GM03348 (cell line): ENCODE measurements at regions not wholly inside any gene's neighbourhood (a gene's known extent, or its start where the extent isn't known, plus 50 kb on each side); places are given as distances from the start of the nearest gene placed in this dataset.

Experiments
- DNase-seq: peaks from one replicate; pipeline ENCODE4 v3.0.0; 2012; ENCODE audit warnings: low spot score

GRCh38 chr13:105213512-105213911 lies 1322.0 kb downstream of the EFNB2 start:
- no peak for DNase-seq

GRCh38 chr13:105207572-105208293 lies 1327.7 kb downstream of the EFNB2 start:
- DNase-seq, result no peak

- DNase-seq, result no peak
Measured at GRCh38 chr13:105202354-105202753, 1333.1 kb downstream of the EFNB2 start.

GRCh38 chr13:105201351-105201750 lies 1334.1 kb downstream of the EFNB2 start:
- no peak for DNase-seq

GRCh38 chr13:105200181-105200580 lies 1335.3 kb downstream of the EFNB2 start:
- no peak for DNase-seq

- DNase-seq, result no peak
Measured at GRCh38 chr13:105196052-105196451, 1339.4 kb downstream of the EFNB2 start.

GRCh38 chr13:105193026-105193425 lies 1342.4 kb downstream of the EFNB2 start:
- DNase-seq, result no peak

- no peak for DNase-seq
Measured at GRCh38 chr13:105184201-105184600, 1351.3 kb downstream of the EFNB2 start.

- no peak for DNase-seq
Measured at GRCh38 chr13:105177265-105177900, 1358.1 kb downstream of the EFNB2 start.

GRCh38 chr13:105170438-105170837 lies 1365.0 kb downstream of the EFNB2 start:
- DNase-seq, result no peak

- DNase-seq, result no peak
Measured at GRCh38 chr13:105168295-105168694, 1367.2 kb downstream of the EFNB2 start.

- no peak for DNase-seq
Measured at GRCh38 chr13:105167385-105167784, 1368.1 kb downstream of the EFNB2 start.

GRCh38 chr13:105165449-105166125 lies 1369.9 kb downstream of the EFNB2 start:
- no peak for DNase-seq

GRCh38 chr13:105159841-105160240 lies 1375.6 kb downstream of the EFNB2 start:
- no peak for DNase-seq

GRCh38 chr13:105153611-105154010 lies 1381.9 kb downstream of the EFNB2 start:
- no peak for DNase-seq

GRCh38 chr13:105151639-105152038 lies 1383.8 kb downstream of the EFNB2 start:
- no peak for DNase-seq

- DNase-seq, result no peak
Measured at GRCh38 chr13:105147461-105147860, 1388.0 kb downstream of the EFNB2 start.

- DNase-seq, result no peak
Measured at GRCh38 chr13:105144936-105145335, 1390.5 kb downstream of the EFNB2 start.

GRCh38 chr13:105144020-105144419 lies 1391.4 kb downstream of the EFNB2 start:
- no peak for DNase-seq

GRCh38 chr13:105142556-105142955 lies 1392.9 kb downstream of the EFNB2 start:
- DNase-seq, result no peak

GRCh38 chr13:105139380-105140285 lies 1395.8 kb downstream of the EFNB2 start:
- DNase-seq, result peak; percentile 38

GRCh38 chr13:105139048-105139379 lies 1396.4 kb downstream of the EFNB2 start:
- DNase-seq, result peak; percentile 1
